ENCODE measurements at regions not wholly inside any gene's neighbourhood (a gene's known extent, or its start where the extent isn't known, plus 50 kb on each side); places are given as distances from the start of the nearest gene placed in this dataset.

GRCh38 chr13:33345842-33346241 is 60.3 kb upstream of the STARD13 start:
- no peak for TF ChIP-seq CTCF (conservative IDR thresholded peaks at IDR 0.05)
- Histone ChIP-seq H2BK20ac (ENCODE audit: low read depth, low read length, poor library complexity, severe bottlenecking) (no peak overlapping the region), H3K27ac (ENCODE audit: insufficient read length, low read depth, low read length) (no peak overlapping the region), H3K14ac (ENCODE audit: insufficient read depth, low read length) (no peak overlapping the region; the same call in 1 of the 2 replicates), H4K8ac (replicated peaks; ENCODE audit: insufficient read length, low read depth, low read length) (no peak overlapping the region), H3K4ac (ENCODE audit: low read depth, low read length) (no peak overlapping the region), H2BK15ac (ENCODE audit: low read depth, low read length) (no peak overlapping the region; the same call in 1 of the 2 replicates), H4K5ac (ENCODE audit: insufficient read length, low read depth, low read length) (no peak overlapping the region), H3K27me3 (ENCODE audit: insufficient read depth, low read length) (peaks cover 2% of the 10 kb centered on the region; the same call in 1 of the 2 replicates), H3K9me3 (ENCODE audit: control insufficient read depth, low read depth, low read length) (no peaks in the 10 kb centered on the region), H3K79me1 (ENCODE audit: insufficient read depth, low read depth, low read length, poor library complexity, severe bottlenecking) (no peaks in the 10 kb centered on the region), H3K4me2 (ENCODE audit: insufficient read depth, insufficient read length, low read length) (no peak overlapping the region), H3K9ac (ENCODE audit: extremely low read depth, insufficient read length, low read length) (no peak overlapping the region), H2BK120ac (ENCODE audit: low read depth, low read length, poor library complexity, severe bottlenecking) (no peak overlapping the region), H3K23ac (ENCODE audit: insufficient read length, low read depth, low read length) (no peak overlapping the region), H2BK12ac (ENCODE audit: insufficient read length, low read depth, low read length) (no peak overlapping the region), H2AFZ (ENCODE audit: low read length) (no peak overlapping the region), H4K20me1 (ENCODE audit: control insufficient read depth, insufficient read depth, insufficient read length) (no peaks in the 10 kb centered on the region), H3K18ac (ENCODE audit: insufficient read length, low read depth, low read length) (no peak overlapping the region), H3K56ac (ENCODE audit: insufficient read length, low read depth, low read length) (no peak overlapping the region), H3K23me2 (ENCODE audit: insufficient read length, low read depth, low read length, poor library complexity, severe bottlenecking) (peaks cover 5% of the 10 kb centered on the region), H3T11ph (ENCODE audit: low read length) (no peak overlapping the region), H2AK5ac (ENCODE audit: insufficient read length, low read length) (no peak overlapping the region), H2BK5ac (ENCODE audit: insufficient read length, low read length) (no peak overlapping the region), H3K79me2 (ENCODE audit: insufficient read depth, low read length) (no peaks in the 10 kb centered on the region), H4K91ac (ENCODE audit: insufficient read length, low read depth, low read length) (no peak overlapping the region), H3K4me1 (ENCODE audit: insufficient read depth, low read length) (no peaks in the 10 kb centered on the region; the same call in 1 of the 2 replicates)
- peaks cover 28% of the 10 kb centered on the region for H3K27me3 Mint-ChIP-seq (ENCODE audit: low read depth)
- H3K36me3 Mint-ChIP-seq (ENCODE audit: insufficient read depth in 1 of 3, low read depth in 3 of 3), result no peaks in the 10 kb centered on the region; a peak in 2 of 7 replicates
- H3K9me3 Mint-ChIP-seq, result 0 out of 5 replicates have a peak, but pooled peaks cover 0 to 2% of the 10 kb centered on the region in 2 experiments
- H3K4me1 Mint-ChIP-seq, result peaks cover 12 to 15% of the 10 kb centered on the region in 2 experiments
- H3K4me3 Mint-ChIP-seq, result no peak overlapping the region
- WGBS (ENCODE audit: extremely low coverage, insufficient read length, low lambda C conversion rate), result no CpG with 5 or more reads among the region's 2 CpGs
- DNase-seq, result no peak
- H3K27ac Mint-ChIP-seq, result no peak overlapping the region
